ENCODE measurements at regions not wholly inside any gene's neighbourhood (a gene's known extent, or its start where the extent isn't known, plus 50 kb on each side); places are given as distances from the start of the nearest gene placed in this dataset.

GRCh38 chr10:33794460-33794859 is 460.0 kb upstream of the NRP1 start:
- TF ChIP-seq CTCF (IDR thresholded peaks at IDR 0.05), result no peak
- TF ChIP-seq POLR2A (IDR thresholded peaks at IDR 0.05), result no peak

Data from uterus (tissue), 2 donors.